ENCODE measurements at regions not wholly inside any gene's neighbourhood (a gene's known extent, or its start where the extent isn't known, plus 50 kb on each side); places are given as distances from the start of the nearest gene placed in this dataset.

- Histone ChIP-seq H3K27me3 (ENCODE audit: control insufficient read depth, insufficient read depth, low read length) (no peaks in the 10 kb centered on the region), H3K9ac (no peak overlapping the region), H3K9me3 (ENCODE audit: control insufficient read depth, low read length) (no peaks in the 10 kb centered on the region), H3K79me2 (no peaks in the 10 kb centered on the region), H3K4me2 (ENCODE audit: low read length) (no peak overlapping the region), H3K36me3 (ENCODE audit: control insufficient read depth, insufficient read depth, low read length) (no peaks in the 10 kb centered on the region), H3K27ac (no peak overlapping the region), H3K4me1 (no peaks in the 10 kb centered on the region), H3K4me3 (ENCODE audit: low read depth, low read length) (no peak overlapping the region), H2AFZ (no peak overlapping the region)
- TF ChIP-seq, protein P1, sequence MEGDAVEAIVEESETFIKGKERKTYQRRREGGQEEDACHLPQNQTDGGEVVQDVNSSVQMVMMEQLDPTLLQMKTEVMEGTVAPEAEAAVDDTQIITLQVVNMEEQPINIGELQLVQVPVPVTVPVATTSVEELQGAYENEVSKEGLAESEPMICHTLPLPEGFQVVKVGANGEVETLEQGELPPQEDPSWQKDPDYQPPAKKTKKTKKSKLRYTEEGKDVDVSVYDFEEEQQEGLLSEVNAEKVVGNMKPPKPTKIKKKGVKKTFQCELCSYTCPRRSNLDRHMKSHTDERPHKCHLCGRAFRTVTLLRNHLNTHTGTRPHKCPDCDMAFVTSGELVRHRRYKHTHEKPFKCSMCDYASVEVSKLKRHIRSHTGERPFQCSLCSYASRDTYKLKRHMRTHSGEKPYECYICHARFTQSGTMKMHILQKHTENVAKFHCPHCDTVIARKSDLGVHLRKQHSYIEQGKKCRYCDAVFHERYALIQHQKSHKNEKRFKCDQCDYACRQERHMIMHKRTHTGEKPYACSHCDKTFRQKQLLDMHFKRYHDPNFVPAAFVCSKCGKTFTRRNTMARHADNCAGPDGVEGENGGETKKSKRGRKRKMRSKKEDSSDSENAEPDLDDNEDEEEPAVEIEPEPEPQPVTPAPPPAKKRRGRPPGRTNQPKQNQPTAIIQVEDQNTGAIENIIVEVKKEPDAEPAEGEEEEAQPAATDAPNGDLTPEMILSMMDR (IDR thresholded peaks at IDR 0.05) = no peak
These were observed 359.7 kb downstream of the ADAM29 start for GRCh38 chr4:175277816-175278215.

DNA sequence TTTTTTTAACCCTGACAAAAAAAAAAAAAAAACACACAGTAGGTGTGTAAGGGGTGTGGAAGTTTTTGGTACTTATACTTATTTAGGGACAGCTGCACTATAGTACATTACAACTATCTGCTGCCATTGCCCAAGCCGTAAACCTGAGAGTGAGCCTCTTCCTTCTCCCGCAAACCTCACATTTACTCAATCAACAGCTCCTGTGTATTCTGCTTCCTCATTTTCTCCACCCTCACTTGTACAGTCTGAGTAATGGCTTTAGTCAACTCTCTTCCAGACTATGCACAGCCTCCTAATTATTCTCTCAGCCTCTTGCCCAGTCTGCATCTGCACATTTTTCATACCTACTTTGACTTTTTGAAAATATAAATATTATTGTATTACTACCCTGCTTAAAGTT, 362.0 kb downstream of the ADAM29 start:
- Histone ChIP-seq H2AFZ (no peak overlapping the region), H3K79me2 (no peaks in the 10 kb centered on the region), H3K9me3 (ENCODE audit: control insufficient read depth, low read length) (no peaks in the 10 kb centered on the region), H3K4me1 (no peaks in the 10 kb centered on the region), H3K36me3 (ENCODE audit: control insufficient read depth, insufficient read depth, low read length) (no peaks in the 10 kb centered on the region), H3K27ac (no peak overlapping the region), H3K27me3 (ENCODE audit: control insufficient read depth, insufficient read depth, low read length) (no peaks in the 10 kb centered on the region), H3K4me2 (ENCODE audit: low read length) (no peak overlapping the region), H3K4me3 (ENCODE audit: low read depth, low read length) (no peak overlapping the region), H3K9ac (no peak overlapping the region)
- TF ChIP-seq, protein P1 (IDR thresholded peaks at IDR 0.05) = no peak

GRCh38 chr4:175281894-175282293, 363.7 kb downstream of the ADAM29 start:
- no peak overlapping the region for H3K9ac ChIP-seq
- H3K4me1 ChIP-seq = no peaks in the 10 kb centered on the region
- H3K27me3 ChIP-seq (ENCODE audit: control insufficient read depth, insufficient read depth, low read length) = no peaks in the 10 kb centered on the region
- TF ChIP-seq, protein P1 (IDR thresholded peaks at IDR 0.05) = no peak
- no peak overlapping the region for H3K4me2 ChIP-seq (ENCODE audit: low read length)
- H3K9me3 ChIP-seq (ENCODE audit: control insufficient read depth, low read length) = no peaks in the 10 kb centered on the region
- H2AFZ ChIP-seq = no peak overlapping the region
- H3K27ac ChIP-seq = no peak overlapping the region
- no peaks in the 10 kb centered on the region for H3K79me2 ChIP-seq
- no peaks in the 10 kb centered on the region for H3K36me3 ChIP-seq (ENCODE audit: control insufficient read depth, insufficient read depth, low read length)
- no peak overlapping the region for H3K4me3 ChIP-seq (ENCODE audit: low read depth, low read length)

GRCh38 chr4:175282407-175282806, 364.2 kb downstream of the ADAM29 start:
- H3K4me1 ChIP-seq = no peaks in the 10 kb centered on the region
- H3K4me2 ChIP-seq (ENCODE audit: low read length) = no peak overlapping the region
- no peaks in the 10 kb centered on the region for H3K36me3 ChIP-seq (ENCODE audit: control insufficient read depth, insufficient read depth, low read length)
- no peaks in the 10 kb centered on the region for H3K27me3 ChIP-seq (ENCODE audit: control insufficient read depth, insufficient read depth, low read length)
- TF ChIP-seq, protein P1 (IDR thresholded peaks at IDR 0.05) = no peak
- H3K27ac ChIP-seq = no peak overlapping the region
- H3K79me2 ChIP-seq = no peaks in the 10 kb centered on the region
- no peak overlapping the region for H3K9ac ChIP-seq
- no peak overlapping the region for H3K4me3 ChIP-seq (ENCODE audit: low read depth, low read length)
- no peak overlapping the region for H2AFZ ChIP-seq
- no peaks in the 10 kb centered on the region for H3K9me3 ChIP-seq (ENCODE audit: control insufficient read depth, low read length)

DNA sequence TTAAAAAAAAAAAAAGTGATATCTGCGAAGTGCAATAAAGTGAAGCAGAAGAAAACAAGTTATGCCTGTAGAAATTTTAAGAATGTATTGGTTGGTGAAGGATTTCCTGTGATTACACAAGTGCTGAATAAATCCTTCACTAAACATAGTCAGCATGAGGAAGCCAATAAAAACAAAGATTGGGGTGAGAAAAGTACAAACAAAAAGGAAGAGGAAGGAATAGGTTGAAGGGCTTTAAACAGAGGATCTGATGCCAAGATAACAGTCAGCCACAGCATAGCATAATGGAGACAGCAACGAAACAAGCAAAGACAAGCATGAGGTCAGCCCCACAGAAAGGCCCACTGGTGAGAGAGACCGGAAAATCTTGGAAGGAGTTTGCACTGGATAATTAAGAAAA, 372.2 kb downstream of the ADAM29 start:
- Histone ChIP-seq H3K27ac (no peak overlapping the region), H3K36me3 (ENCODE audit: control insufficient read depth, insufficient read depth, low read length) (no peaks in the 10 kb centered on the region), H3K79me2 (no peaks in the 10 kb centered on the region), H2AFZ (no peak overlapping the region), H3K9ac (no peak overlapping the region), H3K4me1 (no peaks in the 10 kb centered on the region), H3K4me2 (ENCODE audit: low read length) (no peak overlapping the region), H3K27me3 (ENCODE audit: control insufficient read depth, insufficient read depth, low read length) (no peaks in the 10 kb centered on the region), H3K9me3 (ENCODE audit: control insufficient read depth, low read length) (no peaks in the 10 kb centered on the region), H3K4me3 (ENCODE audit: low read depth, low read length) (no peak overlapping the region)
- TF ChIP-seq, protein P1 (IDR thresholded peaks at IDR 0.05) = no peak
